NCI-H1105 (cell line): ENCODE measurements at regions not wholly inside any gene's neighbourhood (a gene's known extent, or its start where the extent isn't known, plus 50 kb on each side); places are given as distances from the start of the nearest gene placed in this dataset.

Experiments
- DNase-seq: peaks from one replicate; lab custom pipeline; 2025; lab: John Stamatoyannopoulos, UW

DNA sequence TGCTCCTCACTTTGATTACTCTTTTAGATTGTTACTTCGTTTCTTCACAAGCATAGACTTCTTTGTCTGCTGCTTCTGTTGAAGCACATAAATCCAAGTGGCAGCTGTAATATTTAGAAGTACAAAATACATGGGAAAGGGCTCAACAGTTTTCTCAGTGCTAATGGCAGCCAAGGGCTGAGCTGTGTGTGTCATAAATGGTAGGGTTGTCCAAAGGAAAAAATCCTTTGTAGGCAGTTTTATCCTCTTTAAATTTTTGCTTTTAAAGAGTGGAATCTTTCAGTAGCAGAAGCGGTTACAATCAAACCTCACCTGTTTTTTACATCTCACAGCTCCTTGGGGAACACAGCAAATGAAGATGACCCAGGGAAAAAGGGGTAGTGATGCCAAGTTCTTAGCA lies 650.8 kb downstream of the PLPP3 start:
- DNase-seq, result no peak

DNA sequence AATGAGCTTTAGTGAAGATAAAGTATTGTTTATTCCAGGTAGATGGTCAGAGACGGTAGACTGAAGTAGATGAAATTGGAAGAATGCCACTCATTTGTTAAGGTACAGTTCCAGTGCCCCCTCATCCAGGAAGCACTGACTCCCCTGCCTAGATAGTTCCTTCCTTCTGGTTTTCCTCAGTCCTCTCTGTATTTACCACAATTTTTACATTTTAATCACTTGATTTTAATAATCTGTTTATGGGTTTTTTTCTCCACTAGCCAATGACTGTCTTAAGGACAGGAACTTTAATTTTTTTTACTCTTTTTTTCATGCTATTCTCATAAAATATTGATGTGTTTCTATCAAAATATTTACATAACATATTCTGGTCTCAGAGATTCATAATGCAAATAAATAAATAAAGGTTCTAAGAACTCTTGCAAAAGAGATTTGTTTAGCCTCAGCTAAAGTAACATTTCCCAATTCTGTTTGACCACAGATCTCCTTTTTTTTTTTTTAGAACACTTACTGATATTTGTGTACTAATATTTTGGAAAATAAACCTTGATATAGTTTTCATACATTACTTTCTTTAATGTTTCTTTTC lies 651.6 kb downstream of the PLPP3 start:
- no peak for DNase-seq

DNA sequence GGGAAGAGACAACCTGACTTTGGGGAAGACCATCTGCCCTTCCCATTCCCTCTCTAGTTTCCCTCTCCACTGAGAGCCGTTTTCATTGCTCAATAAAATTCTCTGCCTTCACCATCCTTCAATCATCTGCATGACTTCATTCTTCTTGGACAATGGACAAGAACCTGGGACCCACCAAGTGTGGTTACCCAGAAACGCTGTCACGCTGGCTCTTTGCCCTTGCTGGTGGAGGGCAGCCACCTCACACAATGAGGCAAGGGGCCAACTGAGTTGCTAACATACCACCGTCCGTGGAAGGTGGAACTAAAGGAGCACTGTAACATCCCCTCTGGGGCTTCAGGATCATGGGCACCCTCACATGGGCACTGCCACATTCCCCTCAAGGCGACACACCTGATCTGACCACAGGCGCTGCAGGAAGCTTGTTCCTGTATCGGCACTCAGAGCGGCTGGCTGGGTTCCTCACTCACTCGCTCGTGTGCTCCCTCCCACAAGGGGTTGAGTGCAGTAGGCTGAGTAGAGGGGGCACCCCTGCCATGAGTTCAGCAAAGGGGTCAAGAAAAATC lies 652.4 kb downstream of the PLPP3 start:
- DNase-seq, result no peak

DNA sequence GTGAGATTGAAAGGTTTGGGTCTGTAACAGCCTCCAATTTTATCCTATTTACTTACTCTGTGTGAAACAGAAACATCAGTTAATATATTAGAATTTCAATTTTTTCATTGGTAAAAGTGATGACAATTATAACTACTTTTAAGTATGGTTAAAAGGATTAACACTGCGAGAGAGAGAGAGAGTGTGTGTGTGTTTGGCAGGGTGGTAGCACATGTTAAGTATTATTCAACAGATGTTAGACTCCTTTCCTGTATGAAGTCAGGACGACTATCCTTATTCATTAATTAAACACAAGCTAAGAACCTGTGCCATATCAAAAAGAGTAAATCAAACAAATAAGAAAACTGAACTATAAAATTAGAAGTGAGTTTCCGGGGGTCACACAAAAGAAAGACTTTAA lies 662.5 kb downstream of the PLPP3 start:
- DNase-seq, result no peak

DNA sequence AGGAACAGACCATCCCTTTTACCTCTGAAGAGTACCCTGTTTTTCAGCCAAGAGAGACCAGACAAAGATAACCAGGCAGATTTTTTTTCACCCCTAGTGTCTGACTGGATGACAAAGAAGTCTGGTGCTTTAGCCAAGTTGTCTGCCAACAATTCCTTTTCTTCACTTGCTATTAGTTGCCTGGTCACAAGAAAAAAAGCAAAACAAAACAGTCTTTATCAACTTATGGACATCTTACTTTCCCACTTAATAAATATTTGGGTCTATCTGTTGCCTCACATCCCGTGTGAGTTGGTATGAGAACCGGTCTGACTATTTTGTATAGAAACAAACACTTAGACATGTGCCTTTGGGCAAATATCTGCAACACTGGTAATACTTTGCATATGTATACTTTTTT lies 662.9 kb downstream of the PLPP3 start:
- no peak for DNase-seq

DNA sequence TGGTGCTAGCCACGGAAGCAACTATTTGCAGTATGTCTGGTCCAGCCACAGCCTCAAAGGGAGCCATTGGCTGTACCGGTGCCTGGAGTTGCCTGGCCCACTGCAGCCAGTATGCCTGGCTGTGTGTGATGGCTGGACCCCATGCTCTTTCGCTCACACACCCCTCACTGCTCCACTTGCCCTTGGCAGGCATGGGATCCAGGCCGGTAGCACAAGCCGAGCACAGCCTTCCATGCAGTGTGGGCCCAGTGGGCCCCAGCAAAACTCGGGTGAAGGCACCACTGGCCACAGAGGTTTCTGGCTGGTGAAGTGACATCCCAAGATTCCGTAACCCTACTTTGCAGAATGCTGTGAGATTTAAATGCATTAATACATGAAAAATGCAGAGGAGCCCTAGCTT lies 665.8 kb downstream of the PLPP3 start:
- no peak for DNase-seq

DNA sequence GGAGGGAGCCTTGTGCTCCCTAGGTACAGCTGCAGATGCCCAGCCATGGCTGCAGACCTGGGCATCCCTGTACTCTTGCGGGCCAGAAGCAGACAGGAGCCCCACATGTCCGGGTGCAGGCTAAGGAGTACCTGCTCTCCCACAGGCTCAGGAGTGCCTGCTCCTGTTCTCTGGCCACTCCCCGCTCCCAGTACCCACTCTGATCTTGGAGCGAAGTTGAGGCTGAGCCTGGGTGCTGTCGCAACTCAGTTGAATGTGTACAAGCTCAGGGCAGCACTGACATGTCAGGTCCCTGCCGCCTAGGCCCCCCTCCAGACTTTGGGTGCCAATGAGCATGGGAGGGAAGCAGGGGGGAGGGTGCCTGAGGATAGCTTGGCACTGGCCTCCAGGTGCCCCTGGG lies 666.9 kb downstream of the PLPP3 start:
- no peak for DNase-seq

DNA sequence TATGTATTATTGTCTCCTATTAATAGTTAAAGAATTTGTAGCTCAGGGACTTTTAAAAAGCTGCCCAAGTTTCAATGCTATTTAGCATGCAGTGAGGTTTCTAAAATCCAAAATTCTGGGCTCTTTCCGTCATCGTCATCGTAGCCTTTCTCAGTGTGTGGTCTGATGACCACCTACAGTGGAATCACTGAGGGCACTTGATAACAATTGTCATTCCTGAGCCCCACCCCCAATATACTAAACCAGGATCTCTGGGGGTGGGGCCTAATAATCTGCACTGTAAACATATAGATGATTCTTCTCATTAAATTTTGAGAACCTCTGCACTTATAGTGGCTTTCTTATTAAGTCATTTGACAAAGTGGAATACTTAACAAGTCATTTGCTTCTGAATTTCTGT lies 674.8 kb downstream of the PLPP3 start:
- no peak for DNase-seq

DNA sequence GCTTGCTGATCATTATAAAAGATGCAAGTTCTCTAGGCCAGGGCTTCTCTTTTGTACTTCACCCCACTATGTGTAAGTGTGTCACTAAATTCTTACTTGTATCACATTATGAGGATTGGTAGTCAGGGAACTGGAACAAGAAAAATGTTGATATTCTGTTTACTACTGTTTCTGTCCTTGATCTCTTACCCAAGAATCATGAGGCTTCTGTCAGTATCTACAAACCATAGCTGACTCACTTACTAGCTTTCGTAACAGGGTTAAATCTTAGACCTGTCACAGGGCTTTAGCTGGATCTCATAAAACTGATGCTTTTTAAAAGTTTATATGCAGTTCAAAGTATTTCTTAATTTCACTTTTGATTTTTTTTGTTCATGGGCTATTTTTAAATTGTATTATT lies 681.2 kb downstream of the PLPP3 start:
- no peak for DNase-seq

DNA sequence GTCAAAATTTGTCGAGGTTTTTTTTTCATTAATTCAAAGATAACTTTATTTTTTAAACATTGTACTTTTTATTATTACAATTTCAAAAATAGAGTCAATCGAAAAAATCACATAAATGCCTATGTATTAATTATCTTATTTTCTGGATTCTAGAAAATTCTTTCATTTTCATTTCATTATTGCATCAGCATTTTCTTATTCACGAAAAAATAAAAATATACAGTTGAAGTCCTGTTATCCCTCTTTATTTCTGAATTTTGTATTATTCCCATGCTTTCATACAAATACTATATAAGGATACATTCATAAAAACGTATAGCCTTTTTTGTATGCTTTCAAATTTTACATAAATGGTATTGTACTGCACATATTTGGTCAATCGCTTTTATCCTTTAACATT lies 681.0 kb upstream of the USP24 start:
- DNase-seq, result no peak

DNA sequence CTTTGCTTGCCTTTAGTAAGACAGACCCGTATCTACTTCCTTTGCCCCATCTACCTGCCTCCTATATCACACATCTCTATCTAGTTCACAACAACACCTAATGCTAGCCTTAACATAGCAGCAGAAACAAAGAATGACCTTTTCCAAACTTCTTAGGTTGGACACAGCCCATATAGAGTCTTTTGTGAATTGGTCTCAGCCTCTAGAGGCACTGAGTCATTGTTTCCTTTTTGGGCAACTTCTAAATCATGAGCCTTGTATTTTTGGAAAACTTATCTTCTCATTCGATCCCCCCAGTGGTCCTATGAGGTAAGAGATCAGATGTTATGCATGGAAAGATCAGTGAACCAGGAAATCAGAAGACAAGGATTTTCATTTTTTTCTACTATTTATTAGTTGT lies 679.4 kb upstream of the USP24 start:
- no peak for DNase-seq

DNA sequence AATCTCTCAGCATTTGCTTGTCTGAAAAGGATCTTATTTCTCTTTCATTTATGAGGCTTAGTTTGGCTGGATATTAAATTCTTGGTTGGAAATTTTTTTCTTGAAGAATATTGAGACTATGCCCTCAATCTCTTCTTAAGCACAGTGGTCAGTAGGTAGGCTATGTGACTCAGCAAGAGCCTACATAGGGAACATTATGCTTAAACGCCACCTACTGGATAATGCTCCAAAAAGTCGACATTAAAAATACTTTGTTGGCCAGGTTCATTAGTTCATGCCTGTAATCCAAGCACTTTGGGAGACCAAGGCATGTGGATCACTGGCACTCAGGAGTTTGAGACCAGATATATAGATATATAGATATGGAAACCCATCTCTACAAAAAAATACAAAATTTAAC lies 678.0 kb upstream of the USP24 start:
- no peak for DNase-seq

DNA sequence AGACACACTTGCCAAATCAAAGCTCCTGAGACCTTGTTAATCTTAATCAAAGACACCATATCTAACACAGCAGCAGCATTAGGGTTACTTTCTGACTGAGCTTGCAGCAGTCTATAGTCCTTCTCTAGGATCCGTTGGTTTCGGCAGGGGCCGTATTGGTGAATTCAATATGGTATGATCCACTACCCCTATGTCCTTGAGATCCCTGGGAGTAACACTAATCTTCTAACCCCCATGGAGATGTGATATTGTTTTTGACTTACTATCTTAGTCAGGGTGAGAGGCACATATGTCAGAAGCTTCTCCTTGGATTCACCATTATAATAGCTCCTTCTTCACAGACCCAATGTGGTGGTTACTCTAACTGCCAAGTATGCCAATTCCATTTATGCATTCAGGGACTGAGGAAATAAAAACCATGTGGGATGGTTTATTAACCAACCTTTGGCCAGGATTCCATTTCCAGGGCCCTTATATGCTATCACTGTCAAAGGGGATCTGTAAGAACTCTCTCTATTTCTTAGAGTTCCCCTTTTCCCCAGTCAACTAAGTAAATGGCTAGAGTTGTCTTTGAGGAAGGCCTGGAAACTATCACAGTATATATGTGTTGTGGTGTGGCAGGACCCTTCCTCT lies 673.6 kb upstream of the USP24 start:
- no peak for DNase-seq

DNA sequence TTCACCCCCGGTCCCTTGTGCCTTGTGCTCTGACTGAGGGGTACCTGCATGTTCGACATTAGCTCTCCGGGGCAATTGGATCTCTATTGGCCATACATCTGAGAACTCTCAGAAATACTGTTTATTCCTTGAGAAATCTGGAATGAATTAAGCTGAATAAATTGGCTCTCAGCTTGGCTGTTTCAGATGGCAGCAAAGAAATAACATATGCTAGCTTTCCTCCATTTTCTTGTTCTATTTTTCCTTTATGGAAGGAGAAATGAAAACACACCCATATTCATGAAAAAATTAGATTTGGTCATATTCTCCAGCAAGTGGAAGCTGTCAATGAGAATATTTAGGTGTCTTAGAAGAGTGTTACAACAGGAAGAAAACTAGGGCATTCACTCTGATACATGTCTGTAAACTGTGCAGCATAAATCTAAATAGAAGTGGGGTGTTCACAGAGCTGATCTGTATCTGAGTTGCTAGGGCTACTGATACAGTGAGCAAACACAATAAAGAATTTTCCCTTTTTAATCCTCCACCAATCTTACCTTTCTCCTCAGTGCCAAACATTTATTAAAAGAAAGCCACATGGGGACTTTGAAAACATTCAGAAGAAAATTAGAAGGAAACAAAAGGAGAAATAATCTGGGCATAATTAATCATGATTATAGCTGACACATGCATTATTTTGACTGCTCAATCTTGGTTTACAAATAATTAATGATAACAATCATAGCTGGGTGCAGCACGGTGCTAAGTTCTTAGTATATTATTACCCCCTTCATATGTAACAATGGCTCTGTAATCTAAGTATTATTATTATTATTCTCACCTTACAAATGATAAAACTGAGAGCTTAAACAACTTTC lies 671.9 kb upstream of the USP24 start:
- no peak for DNase-seq

DNA sequence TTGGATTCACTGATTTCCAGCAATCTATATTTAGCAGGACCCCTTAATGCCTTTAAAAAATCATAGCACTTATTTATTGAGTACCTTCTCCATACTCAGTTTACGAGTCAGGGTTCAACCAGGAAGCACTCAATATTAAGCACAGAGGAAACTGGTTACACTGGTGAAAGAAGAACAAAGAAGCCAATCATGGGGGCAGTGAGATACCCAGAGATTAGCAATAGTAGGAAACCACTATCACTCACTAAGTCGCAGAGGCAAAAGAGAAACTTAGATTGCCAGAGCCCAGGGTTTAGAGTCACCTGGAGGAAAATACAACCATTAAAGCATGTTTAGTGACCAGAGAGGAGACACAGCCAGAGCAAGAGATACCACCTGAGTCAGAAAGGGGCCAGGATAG lies 670.5 kb upstream of the USP24 start:
- no peak for DNase-seq

DNA sequence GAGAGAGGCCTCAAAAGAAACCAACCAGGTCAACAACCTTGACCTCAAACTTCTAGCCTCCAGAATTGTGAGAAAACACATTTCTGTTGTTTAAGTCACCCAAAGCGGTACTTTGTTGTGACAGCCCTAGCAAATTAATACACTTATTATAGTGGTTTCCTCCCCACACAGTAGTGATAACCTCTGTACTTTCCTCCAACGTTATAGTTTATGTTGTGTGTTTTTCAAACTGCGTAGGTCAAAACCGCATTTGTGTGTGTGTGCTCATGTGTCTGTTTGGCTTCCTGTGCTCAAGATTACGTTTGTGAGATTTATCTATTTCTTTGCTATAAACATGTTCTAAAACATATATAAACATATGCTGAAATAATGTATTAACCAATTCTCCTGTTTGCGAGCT lies 667.8 kb upstream of the USP24 start:
- no peak for DNase-seq

DNA sequence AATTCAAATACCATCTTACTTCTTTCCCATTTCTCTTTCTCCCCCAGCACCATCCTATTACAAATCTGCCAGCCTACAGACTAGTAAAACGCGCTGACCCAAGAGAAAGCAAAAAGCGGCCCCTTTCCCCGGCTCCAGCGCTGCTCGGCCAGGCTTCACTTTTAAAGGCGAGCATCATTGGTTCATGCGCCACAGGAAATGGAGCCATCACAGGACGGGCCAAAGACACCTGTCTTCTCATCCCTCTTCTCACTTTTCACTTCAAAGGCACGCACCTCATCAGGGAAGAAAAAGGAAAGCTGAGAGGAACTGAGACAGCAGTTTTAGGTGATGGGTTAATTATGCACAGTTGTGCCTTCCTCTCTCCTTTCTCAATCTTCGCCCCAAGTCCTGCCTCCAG lies 664.2 kb upstream of the USP24 start:
- DNase-seq, result no peak

DNA sequence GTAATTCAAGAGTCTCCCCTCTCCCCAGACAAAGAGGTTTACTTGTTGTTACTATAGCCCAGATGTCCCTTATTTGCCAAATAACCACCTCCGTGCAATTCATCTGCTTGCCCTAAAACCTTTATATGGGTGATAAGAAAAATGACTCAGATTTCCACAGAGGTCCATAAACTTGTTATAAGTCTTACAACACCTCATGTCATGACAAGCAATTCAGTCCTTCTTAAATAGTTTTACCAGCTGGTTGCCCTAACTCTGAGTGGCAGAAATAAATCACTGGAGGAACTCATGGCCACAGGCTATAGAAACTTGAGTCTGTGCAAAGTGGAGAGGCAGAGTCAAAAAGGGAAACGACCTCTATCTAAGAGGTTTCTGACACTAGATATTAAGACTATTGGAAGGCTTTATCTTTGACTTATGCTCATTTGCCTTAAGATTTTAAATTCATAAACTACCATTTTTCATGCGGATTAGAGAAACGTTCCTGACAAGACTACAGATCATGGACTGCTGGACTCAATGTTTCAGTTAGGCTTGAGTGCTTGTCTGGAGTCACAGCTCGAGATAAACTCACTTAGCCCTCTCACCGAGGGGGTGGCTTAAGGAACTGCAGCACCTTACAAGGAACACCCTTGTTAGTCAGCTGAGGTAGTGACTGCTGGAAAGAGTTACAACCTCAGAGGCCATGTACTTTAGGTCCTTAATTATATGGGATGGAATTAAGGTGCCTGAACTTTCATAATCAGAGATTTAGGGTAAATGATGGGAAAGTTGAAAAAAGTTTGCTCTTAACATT lies 662.5 kb upstream of the USP24 start:
- no peak for DNase-seq

DNA sequence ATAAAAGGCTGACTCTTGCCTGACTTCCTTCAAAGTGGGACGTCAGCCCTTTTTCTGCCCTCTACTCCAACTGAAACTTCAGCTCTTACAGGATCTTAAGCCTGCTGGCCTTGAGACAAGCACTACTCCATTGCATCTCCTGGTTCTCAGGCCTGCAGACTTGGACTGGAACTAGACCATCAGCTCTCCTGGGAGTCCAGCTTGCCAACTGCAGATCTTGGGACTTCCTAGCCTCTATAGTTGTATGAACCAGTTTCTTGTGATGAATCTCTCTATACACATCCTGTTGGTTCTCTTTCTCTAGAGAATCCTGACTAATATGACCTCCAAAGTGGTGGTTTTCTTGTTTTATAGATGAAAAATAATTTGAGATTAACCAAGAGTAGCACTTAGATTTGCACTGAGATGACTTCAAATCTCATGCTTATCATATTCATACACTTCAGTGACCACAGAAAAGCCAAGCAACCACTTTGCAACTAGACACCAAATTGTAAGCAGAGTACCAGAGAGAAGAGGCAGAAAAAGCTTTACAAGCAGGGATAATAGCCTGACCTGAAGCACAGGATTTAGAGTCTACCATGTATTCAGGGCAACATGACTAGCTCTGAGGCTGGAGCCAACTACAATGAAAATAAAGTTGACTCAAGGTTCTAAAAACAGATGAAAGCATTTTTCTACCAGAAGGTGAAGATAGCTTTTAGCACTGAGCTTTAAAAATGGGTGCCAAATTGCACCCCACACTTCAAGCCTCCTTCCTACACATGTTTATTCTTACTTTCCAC lies 661.3 kb upstream of the USP24 start:
- DNase-seq, result no peak

DNA sequence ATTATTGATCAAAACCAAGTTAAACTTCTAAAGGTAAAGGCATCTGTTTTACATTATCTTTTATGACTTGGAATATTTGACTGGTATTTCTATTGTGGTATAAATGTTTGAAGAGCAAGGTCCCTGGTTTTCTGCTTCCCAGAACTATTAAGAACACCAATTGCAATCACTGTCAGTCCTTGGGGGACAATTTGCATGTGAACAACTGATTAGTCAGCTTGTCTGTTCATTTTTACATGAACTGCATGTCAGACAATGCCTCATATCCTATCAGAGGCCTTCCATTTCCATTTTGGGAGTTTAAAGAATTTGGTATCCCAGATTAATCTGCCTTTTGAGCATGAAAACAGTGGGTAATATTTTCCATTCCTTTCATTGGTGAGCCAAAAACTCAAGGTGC lies 654.9 kb upstream of the USP24 start:
- DNase-seq, result no peak

DNA sequence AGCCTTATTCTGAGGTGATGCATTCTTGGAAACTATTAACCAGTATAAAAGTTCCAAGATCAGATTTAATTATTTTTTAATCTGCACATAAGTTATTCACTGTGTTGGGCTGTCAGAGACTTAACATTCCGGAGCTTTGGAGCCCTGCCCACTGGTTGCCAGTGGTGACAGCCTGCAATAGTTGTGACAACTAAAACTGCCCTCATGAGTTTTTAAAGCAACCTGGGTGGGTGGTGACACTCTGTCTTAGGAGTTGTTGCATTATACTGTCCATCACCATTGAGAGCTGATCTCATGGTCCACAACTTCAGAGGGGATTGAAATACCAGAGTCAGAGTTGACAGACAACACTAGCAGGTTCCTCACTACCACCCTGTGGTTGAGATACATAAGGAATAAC lies 653.9 kb upstream of the USP24 start:
- DNase-seq, result peak; percentile 51

DNA sequence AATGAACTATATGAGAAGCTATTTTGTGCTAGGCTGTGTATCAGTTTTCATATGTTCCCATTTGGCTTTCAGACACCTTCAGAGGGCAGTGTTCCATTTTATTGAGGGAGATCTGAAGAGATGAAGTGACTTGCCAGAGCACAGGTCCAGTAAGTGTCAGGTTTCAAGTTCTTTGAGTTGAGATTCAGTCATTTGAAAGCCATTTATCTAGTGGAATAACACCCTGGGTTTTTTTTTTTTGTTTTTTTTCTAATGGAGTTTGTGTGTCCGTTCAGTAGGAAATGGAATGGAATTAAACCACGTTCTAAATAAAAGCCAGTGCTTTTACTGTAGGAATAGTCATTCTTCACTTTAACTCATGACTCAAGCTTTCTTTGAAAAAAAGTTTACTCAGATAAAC lies 652.9 kb upstream of the USP24 start:
- peak; percentile 61 for DNase-seq
